NT2/D1 (cell line): ENCODE measurements at regions not wholly inside any gene's neighbourhood (a gene's known extent, or its start where the extent isn't known, plus 50 kb on each side); places are given as distances from the start of the nearest gene placed in this dataset.

Source experiments
- SUZ12 ChIP-seq: IDR thresholded peaks from 2 replicates; pipeline ENCODE4 v1.6.1; 2011; ENCODE audit not compliant: insufficient read length, insufficient read depth; ENCODE audit errors: extremely low read depth
- YY1 ChIP-seq: IDR thresholded peaks from 2 replicates; pipeline ENCODE4 v1.6.1; 2011; ENCODE audit not compliant: insufficient read length, insufficient read depth
- ZNF274 ChIP-seq: IDR thresholded peaks from 2 replicates; pipeline ENCODE4 v1.6.1; 2011; ENCODE audit warnings: mild to moderate bottlenecking, low read depth, low read length

- TF ChIP-seq YY1, result no peak
- TF ChIP-seq ZNF274, result no peak
- no peak for TF ChIP-seq SUZ12
Observed at GRCh38 chr9:16213781-16214515, 656.5 kb downstream of the BNC2 start.
